Skeletal muscle cell (primary cell): ENCODE measurements at regions not wholly inside any gene's neighbourhood (a gene's known extent, or its start where the extent isn't known, plus 50 kb on each side); places are given as distances from the start of the nearest gene placed in this dataset.

Source experiments
- DNase-seq: peaks from one replicate; pipeline ENCODE4 v3.0.0-alpha.2; 2010; ENCODE audit warnings: low read depth
- H3K4me3 ChIP-seq: 2 replicates; pipeline ENCODE4 v1.5.1; 2011; ENCODE audit warnings: low read depth, mild to moderate bottlenecking, control low read depth, low read length, moderate library complexity

- no peak for DNase-seq
- no peak overlapping the region for H3K4me3 ChIP-seq
Measured at GRCh38 chr2:59604123-59604522, 949.3 kb downstream of the BCL11A start.

DNA sequence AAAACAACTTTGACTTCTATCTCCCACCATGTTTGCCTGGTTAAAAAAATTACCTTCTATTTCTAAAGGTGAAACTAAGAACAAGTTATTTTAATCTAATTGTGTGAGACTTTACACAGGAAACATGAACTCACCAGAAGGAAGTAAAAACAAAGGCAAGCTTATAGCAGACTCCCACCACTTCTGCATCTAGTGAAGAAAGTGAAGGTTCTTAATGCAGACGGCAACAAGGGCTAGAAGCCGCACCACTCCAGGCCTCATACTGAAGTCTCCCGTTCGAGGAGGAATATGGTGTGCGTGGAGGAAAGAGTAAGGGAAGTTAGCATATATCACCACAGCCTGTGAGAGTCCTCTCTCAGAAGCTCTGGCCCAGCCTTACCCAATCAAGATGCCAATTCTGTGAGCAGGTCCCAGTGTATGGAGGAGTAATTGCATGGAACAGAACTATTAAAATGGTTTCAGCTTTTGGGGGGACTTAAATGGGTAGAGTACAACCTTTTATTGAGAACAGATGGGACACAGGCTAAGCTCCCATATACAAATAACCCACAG is 958.7 kb downstream of the BCL11A start:
- DNase-seq, result no peak
- no peak overlapping the region for H3K4me3 ChIP-seq

DNA sequence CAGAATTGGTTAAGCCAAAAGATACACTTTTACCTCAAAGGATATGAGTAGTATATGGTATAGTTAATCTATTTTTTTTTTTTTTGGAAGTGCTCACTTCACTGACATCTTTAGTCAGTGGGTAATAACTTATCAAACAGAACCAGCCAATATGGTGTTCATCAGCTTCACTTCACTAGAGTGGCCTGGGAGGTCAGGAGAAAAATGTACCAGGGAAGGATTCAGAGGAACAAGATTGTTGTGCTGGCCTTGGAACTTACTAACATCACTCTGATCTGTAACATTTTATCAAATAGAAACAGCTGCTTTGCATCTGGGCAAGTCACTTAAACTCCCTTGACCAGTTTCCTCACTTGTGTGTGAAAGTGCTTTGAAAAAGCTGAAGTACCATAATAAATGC is 962.7 kb downstream of the BCL11A start:
- no peak overlapping the region for H3K4me3 ChIP-seq

GRCh38 chr2:59589881-59590280 is 963.6 kb downstream of the BCL11A start:
- no peak for DNase-seq
- no peak overlapping the region for H3K4me3 ChIP-seq

More for the DNA sequence above, 962.7 kb downstream of the BCL11A start:
- no peak for DNase-seq

DNA sequence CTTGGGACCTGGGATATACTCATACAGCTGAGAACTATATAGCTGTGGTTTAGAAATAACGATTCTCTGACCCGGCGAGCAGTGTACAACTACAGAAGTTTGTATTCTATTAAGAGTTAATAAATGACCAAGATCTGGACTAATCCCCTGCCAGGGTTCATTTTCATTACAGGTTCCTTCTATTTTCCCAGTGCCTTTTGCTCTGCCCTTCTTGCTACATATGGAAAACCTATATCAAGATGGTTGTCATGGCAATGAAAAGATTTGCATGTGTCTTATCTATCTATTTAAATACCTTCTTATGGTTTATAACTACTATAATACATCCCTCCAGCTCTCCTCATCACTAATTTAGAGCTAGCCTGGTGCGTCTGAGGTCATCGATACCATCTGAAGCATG is 965.2 kb downstream of the BCL11A start:
- no peak for DNase-seq
- no peak overlapping the region for H3K4me3 ChIP-seq

DNA sequence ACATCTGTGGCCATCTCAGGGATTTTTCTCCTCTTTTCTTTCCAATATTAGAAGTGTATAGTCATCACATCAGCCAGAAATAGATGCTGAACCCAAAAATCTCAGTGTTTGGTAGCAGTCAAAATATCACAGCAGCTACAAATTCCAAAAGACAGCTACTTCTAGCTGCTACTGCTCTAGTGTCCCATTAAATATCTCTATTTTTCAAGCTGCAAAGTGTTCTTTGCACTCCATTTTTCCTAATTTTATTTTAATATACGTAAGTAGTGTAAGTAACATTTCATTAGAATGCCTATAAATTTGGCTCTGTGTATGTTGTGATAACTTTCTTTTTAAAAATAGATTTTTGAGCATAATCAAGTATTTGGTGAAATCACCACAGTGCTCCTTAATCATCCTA is 967.3 kb downstream of the BCL11A start:
- H3K4me3 ChIP-seq, result no peak overlapping the region
- DNase-seq, result no peak

GRCh38 chr2:59585655-59586054 is 967.8 kb downstream of the BCL11A start:
- no peak overlapping the region for H3K4me3 ChIP-seq
- DNase-seq, result no peak

- DNase-seq, result no peak
- no peak overlapping the region for H3K4me3 ChIP-seq
Measured at GRCh38 chr2:59584958-59585357, 968.5 kb downstream of the BCL11A start.

DNA sequence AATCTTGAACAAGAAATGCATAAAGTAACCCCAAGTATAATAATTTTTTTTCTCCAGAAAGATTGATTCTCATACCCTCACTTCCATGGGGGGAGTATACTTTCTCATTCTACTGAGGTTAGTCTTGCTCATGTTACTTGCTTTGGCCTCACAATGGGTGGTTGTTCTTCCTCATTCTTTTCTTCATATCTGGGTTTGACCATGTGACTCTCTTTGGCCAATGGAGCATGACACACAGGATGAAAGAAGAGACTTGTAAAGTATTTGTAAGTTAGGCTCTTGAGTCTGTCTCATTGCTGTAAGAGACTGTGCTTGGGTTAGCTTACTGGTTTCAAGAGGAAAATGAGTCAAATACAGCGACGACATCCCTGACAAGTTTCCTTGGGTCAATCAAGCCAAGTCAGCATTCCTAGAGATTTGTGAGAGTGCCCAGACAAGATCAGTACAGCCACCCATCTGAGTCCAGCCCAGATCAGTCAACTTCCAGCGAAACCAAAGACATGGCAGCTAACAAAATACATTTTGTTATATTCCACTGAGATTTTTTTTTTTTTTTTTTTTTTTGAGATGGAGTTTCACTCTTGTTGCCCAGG is 970.2 kb downstream of the BCL11A start:
- no peak overlapping the region for H3K4me3 ChIP-seq

DNA sequence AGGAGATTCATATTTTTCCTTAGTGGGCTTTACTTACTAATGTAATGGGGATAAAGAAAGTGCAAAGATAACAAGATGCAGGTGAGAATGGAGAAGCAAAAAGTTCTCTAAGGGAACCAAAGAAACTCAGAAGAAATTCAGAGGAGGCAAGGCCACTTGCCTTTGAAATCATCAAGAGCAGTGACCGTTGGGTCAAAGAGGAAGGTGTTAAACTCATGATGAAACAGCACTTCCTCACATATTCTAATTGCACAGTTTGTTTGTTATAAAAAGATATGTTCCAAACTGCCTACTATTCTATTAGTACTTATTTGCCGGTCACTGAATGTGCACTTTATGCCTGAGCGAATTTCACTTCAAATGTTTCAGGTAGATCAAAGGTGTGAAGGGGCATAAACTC is 975.1 kb downstream of the BCL11A start:
- DNase-seq, result no peak

More for the DNA sequence above, 970.2 kb downstream of the BCL11A start:
- DNase-seq, result no peak

DNA sequence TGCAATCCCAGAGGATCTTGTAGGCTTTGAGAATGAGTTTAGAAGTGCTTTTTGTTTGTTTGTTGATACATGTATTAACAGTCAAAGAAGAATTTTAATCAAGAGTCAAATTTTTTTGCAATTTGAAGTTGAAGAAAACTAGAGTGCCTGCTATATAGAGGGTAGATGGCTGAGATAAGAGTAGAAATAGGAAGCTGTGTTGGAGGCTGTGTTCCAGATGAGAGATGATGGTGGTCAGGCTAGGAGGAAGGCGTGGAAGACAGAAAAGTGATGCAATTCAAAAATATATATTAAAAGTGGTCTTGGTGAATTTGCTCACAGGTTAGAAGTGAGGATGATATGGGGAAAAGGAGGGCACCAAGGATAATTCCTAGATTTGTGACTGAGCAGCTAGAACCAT is 978.3 kb downstream of the BCL11A start:
- no peak overlapping the region for H3K4me3 ChIP-seq
- DNase-seq, result no peak

More for the DNA sequence above, 975.1 kb downstream of the BCL11A start:
- H3K4me3 ChIP-seq, result no peak overlapping the region

GRCh38 chr2:59572227-59572626 is 981.2 kb downstream of the BCL11A start:
- no peak for DNase-seq
- no peak overlapping the region for H3K4me3 ChIP-seq

DNA sequence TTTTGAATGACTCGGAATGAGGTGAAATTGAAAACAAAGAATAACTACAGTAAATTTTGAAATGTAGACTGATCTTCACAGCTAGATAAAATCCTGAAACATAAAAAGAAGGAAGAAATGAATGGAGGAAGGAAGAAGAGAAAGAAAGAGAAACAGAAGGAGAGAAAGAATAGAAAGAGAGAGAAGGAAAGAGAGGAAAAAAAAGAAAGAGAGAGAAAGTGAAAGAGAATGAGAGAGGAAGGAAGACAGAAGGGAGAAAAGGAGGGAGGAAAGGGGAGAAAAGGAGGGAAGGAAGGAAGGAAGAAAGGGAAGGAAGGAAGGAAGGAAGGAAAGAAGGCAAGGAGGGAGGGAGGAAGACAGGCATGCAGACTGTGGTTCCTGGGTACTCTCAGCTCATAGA is 982.6 kb downstream of the BCL11A start:
- no peak overlapping the region for H3K4me3 ChIP-seq
- DNase-seq, result no peak

DNA sequence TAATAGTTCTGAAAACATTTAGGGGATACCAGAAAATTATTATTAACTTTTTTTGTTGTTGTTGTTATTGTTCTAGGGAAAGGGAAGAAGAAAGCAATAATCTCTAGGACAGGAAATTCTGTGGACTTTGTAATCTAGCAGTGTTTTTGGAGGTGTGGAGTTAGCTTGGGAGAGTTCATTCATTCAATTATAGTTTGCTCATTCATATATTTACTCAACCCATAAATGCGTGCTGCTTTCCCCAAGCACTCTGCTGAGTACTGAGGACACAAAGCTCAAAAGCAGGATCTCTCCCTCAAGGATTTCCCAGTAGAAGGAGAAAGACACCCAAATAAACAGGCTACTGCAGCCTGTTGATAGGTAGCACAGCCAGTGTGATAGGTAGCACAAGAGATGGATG is 984.3 kb downstream of the BCL11A start:
- no peak for DNase-seq
- no peak overlapping the region for H3K4me3 ChIP-seq

DNA sequence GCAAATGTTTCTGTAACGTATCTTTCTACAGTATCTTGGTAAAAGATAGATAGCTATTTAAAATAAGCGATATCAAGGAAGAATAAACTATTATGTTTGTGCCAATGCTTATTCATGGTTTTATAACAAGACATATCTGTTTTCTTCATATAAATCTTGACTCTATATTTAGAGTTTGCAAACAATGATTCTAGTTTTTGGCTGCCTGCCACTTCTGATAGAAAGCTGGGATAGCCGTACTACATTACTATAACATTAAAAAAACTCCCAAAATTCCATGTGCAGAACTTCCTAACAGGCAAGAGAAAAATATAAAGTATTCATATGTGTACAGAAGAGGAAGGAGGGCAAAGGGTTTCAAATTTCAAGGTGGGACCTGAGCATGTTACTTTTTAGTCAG is 985.0 kb downstream of the BCL11A start:
- no peak for DNase-seq
- H3K4me3 ChIP-seq, result no peak overlapping the region

GRCh38 chr2:59567151-59567550 is 986.3 kb downstream of the BCL11A start:
- H3K4me3 ChIP-seq, result no peak overlapping the region
- no peak for DNase-seq

DNA sequence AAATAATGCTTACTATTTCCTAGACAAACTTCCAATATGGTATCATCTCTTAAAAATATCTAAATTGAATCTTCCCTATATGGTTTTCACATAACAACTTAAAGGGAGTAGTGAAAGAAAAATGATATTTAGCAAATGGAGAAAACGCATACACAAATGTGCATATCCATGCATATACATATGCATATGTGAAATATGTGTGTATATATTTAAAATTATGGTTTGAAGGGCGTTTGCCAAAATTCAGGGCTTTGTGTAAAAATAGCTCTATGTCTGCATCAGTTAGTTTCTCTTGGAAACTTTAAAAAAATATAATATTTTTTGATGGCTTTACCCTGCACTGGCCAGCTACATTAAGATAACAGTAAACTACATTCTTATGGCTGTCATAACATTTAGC is 986.7 kb downstream of the BCL11A start:
- DNase-seq, result no peak
- no peak overlapping the region for H3K4me3 ChIP-seq

- H3K4me3 ChIP-seq, result no peak overlapping the region
- DNase-seq, result no peak
Measured at GRCh38 chr2:59561281-59561680, 992.2 kb downstream of the BCL11A start.

- no peak for DNase-seq
- no peak overlapping the region for H3K4me3 ChIP-seq
Measured at GRCh38 chr2:59560769-59561168, 992.7 kb downstream of the BCL11A start.

- no peak for DNase-seq
- no peak overlapping the region for H3K4me3 ChIP-seq
Measured at GRCh38 chr2:59540864-59541263, 1012.6 kb downstream of the BCL11A start.

GRCh38 chr2:59538398-59538911 is 1015.0 kb downstream of the BCL11A start:
- DNase-seq, result no peak
- H3K4me3 ChIP-seq, result no peak overlapping the region
